HepG2 (cell line): ENCODE measurements at regions not wholly inside any gene's neighbourhood (a gene's known extent, or its start where the extent isn't known, plus 50 kb on each side); places are given as distances from the start of the nearest gene placed in this dataset.

Experiments
- ARNT ChIP-seq: fragments of 450-650 bp; IDR thresholded peaks from 2 replicates; pipeline ENCODE4 v1.6.1; 2017
- ATF5 ChIP-seq: sonication (generic); formaldehyde crosslinking; IDR thresholded peaks from 2 replicates; pipeline ENCODE4 v1.4.0; 2020; ENCODE audit warnings: mild to moderate bottlenecking, low read depth, missing genetic modification reagents
- CSRNP2 ChIP-seq: sonication (generic); formaldehyde crosslinking; conservative IDR thresholded peaks from 2 replicates; pipeline ENCODE4 v1.8.0; 2022; ENCODE audit warnings: low read depth, missing genetic modification reagents
- E2F2 ChIP-seq: sonication (generic); formaldehyde crosslinking; IDR thresholded peaks from 2 replicates; pipeline ENCODE4 v1.4.0; 2020; ENCODE audit warnings: missing genetic modification reagents, borderline replicate concordance
- FLYWCH1 ChIP-seq: sonication (generic); formaldehyde crosslinking; IDR thresholded peaks from 2 replicates; pipeline ENCODE4 v1.8.1; 2023; ENCODE audit warnings: mild to moderate bottlenecking, missing genetic modification reagents
- FOXC1 ChIP-seq: sonication (generic); formaldehyde crosslinking; IDR thresholded peaks from 2 replicates; pipeline ENCODE4 v1.8.0; 2022; ENCODE audit warnings: mild to moderate bottlenecking, missing genetic modification reagents, borderline replicate concordance
- JARID2 ChIP-seq: sonication (generic); formaldehyde crosslinking; IDR thresholded peaks from 2 replicates; pipeline ENCODE4 v1.8.1; 2023; ENCODE audit warnings: missing genetic modification reagents, inconsistent platforms; ENCODE audit not compliant: insufficient replicate concordance
- KLF13 ChIP-seq: sonication (generic); formaldehyde crosslinking; IDR thresholded peaks from 2 replicates; pipeline ENCODE4 v1.4.0; 2020; ENCODE audit warnings: mild to moderate bottlenecking, missing genetic modification reagents
- NCOA2 ChIP-seq: sonication (generic); formaldehyde crosslinking; IDR thresholded peaks from 2 replicates; pipeline ENCODE4 v1.8.0; 2022; ENCODE audit warnings: inconsistent platforms
- NR0B2 ChIP-seq: sonication (generic); formaldehyde crosslinking; IDR thresholded peaks from 2 replicates; pipeline ENCODE4 v1.4.0; 2020; ENCODE audit warnings: mild to moderate bottlenecking, missing genetic modification reagents
- RELA ChIP-seq: sonication (generic); formaldehyde crosslinking; IDR thresholded peaks from 2 replicates; pipeline ENCODE4 v1.4.0; 2020; ENCODE audit warnings: missing genetic modification reagents
- SNAI1 ChIP-seq: sonication (generic); formaldehyde crosslinking; IDR thresholded peaks from 2 replicates; pipeline ENCODE4 v1.5.0; 2020; ENCODE audit warnings: mild to moderate bottlenecking, missing genetic modification reagents, borderline replicate concordance
- SNAPC2 ChIP-seq: sonication (generic); formaldehyde crosslinking; IDR thresholded peaks from 2 replicates; pipeline ENCODE4 v1.8.1; 2022; ENCODE audit warnings: mild to moderate bottlenecking, missing genetic modification reagents
- SNRNP70 ChIP-seq: fragments of 200-400 bp; formaldehyde crosslinking; IDR thresholded peaks from 2 replicates; pipeline ENCODE4 v1.6.1; 2017; ENCODE audit warnings: mild to moderate bottlenecking, low read depth, low read length, moderate library complexity
- SUZ12 ChIP-seq: fragments of 150-350 bp; IDR thresholded peaks from 2 replicates; pipeline ENCODE4 v1.6.1; 2014; ENCODE audit warnings: low read depth, low read length
- ZNF484 ChIP-seq: sonication (generic); formaldehyde crosslinking; IDR thresholded peaks from 2 replicates; pipeline ENCODE4 v1.5.1; 2020; ENCODE audit warnings: mild to moderate bottlenecking, low read depth, missing genetic modification reagents, borderline replicate concordance
- ZNF784 ChIP-seq: sonication (generic); formaldehyde crosslinking; IDR thresholded peaks from 2 replicates; pipeline ENCODE4 v1.5.1; 2020; ENCODE audit warnings: missing genetic modification reagents, mild to moderate bottlenecking, borderline replicate concordance
- ZNF83 ChIP-seq: sonication (generic); formaldehyde crosslinking; IDR thresholded peaks from 2 replicates; pipeline ENCODE4 v1.4.0; 2020; ENCODE audit warnings: missing genetic modification reagents, mild to moderate bottlenecking, borderline replicate concordance
- TF ChIP-seq, protein P1 (sequence below): IDR thresholded peaks from 2 replicates; pipeline ENCODE4 v1.6.1; 2016; ENCODE audit warnings: missing compliant biosample characterization, missing genetic modification reagents, borderline replicate concordance
- TF ChIP-seq, protein P2 (sequence below): sonication (generic); formaldehyde crosslinking; IDR thresholded peaks from 2 replicates; pipeline ENCODE4 v1.5.1; 2020; ENCODE audit warnings: mild to moderate bottlenecking, missing genetic modification reagents

GRCh38 chr1:178037510-178038253 lies 56.2 kb upstream of the RASAL2 start (continued):
- no peak for TF ChIP-seq CSRNP2 (CRISPR knock-in tag)
- TF ChIP-seq SNRNP70, result no peak
- TF ChIP-seq FLYWCH1 (CRISPR knock-in tag), result no peak
- TF ChIP-seq, protein P1, sequence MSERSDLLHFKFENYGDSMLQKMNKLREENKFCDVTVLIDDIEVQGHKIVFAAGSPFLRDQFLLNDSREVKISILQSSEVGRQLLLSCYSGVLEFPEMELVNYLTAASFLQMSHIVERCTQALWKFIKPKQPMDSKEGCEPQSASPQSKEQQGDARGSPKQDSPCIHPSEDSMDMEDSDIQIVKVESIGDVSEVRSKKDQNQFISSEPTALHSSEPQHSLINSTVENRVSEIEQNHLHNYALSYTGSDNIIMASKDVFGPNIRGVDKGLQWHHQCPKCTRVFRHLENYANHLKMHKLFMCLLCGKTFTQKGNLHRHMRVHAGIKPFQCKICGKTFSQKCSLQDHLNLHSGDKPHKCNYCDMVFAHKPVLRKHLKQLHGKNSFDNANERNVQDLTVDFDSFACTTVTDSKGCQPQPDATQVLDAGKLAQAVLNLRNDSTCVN (CRISPR knock-in tag), result no peak
- TF ChIP-seq RELA, result no peak
- no peak for TF ChIP-seq ATF5 (CRISPR knock-in tag)
- TF ChIP-seq ARNT, result no peak
- no peak for TF ChIP-seq SNAPC2 (CRISPR knock-in tag)
- no peak for TF ChIP-seq NCOA2 (CRISPR knock-in tag)
- TF ChIP-seq ZNF784 (CRISPR knock-in tag), result 0 out of 2 replicates have a peak, but pooled peaks have one; percentile 33
- no peak for TF ChIP-seq SUZ12
- TF ChIP-seq FOXC1 (CRISPR knock-in tag), result peak; percentile 78
- TF ChIP-seq NR0B2, result peak; percentile 76; the same call in 1 of the 2 replicates
- TF ChIP-seq KLF13, result peak; percentile 54; the same call in 1 of the 2 replicates
- no peak for TF ChIP-seq ZNF484 (CRISPR knock-in tag)
- 0 out of 2 replicates have a peak, but pooled peaks have one; percentile 61 for TF ChIP-seq E2F2
- no peak for TF ChIP-seq ZNF83 (CRISPR knock-in tag)
- TF ChIP-seq, protein P2, sequence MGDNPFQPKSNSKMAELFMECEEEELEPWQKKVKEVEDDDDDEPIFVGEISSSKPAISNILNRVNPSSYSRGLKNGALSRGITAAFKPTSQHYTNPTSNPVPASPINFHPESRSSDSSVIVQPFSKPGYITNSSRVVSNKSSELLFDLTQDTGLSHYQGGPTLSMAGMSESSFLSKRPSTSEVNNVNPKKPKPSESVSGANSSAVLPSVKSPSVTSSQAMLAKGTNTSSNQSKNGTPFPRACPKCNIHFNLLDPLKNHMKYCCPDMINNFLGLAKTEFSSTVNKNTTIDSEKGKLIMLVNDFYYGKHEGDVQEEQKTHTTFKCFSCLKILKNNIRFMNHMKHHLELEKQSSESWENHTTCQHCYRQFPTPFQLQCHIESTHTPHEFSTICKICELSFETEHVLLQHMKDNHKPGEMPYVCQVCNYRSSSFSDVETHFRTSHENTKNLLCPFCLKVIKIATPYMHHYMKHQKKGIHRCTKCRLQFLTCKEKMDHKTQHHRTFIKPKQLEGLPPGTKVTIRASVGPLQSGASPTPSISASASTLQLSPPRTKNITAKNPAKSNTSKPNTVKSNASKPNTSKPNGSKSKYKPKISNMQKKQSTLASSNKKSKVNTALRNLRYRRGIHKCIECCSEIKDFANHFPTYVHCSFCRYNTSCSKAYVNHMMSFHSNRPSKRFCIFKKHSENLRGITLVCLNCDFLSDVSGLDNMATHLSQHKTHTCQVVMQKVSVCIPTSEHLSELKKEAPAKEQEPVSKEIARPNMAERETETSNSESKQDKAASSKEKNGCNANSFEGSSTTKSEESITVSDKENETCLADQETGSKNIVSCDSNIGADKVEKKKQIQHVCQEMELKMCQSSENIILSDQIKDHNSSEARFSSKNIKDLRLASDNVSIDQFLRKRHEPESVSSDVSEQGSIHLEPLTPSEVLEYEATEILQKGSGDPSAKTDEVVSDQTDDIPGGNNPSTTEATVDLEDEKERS (CRISPR knock-in tag), result no peak
- no peak for TF ChIP-seq JARID2 (CRISPR knock-in tag)
- peak; percentile 68; the same call in 1 of the 2 replicates for TF ChIP-seq SNAI1
